HG02610 (cell line): ENCODE measurements at regions not wholly inside any gene's neighbourhood (a gene's known extent, or its start where the extent isn't known, plus 50 kb on each side); places are given as distances from the start of the nearest gene placed in this dataset.
A peak's percentile ranks its signal among the peaks of the same experiment; 100 is the strongest.

ENCODE experiments used
- ATAC-seq: cut with Tn5 transposase; IDR thresholded peaks from one replicate; pipeline ENCODE4 v1.9.1; 2021; ENCODE audit warnings: mild to moderate bottlenecking, moderate library complexity; ENCODE audit not compliant: unreplicated experiment

DNA sequence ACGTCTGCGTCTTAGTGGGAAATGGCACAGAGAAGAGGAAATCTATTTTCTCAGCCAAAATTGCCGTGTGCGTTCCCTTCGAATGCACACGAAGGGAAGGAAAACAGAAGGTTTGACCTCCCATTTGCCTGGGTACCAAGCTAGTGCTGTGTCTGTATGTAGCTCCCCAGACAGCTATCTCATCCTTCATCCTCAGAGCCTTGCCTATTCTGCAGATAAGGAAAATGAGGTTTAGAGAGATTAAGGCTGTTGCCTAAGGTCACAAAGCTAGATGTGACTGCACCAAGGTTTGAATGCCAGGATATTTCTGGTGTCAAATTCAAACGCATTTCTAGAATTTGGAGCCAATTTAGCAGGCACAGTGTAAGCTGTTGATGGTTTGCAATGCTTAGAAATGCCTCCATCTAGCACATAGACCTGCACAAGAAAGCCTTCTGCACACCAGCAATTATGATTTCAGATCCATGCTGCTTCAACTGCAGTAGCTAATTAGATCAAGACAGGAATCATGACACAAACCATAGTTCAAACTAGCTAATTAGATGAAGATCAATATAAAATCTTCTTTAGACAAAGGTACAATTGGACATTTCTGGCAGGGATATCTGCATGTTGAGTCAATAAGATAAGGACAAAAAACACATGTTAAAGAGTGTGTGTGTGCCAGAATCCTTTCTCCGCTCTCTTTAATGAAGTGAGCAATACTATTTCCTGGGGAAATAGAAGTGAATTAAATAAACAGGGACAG, 115.1 kb downstream of the CMPK2 start:
- ATAC-seq, result no peak

DNA sequence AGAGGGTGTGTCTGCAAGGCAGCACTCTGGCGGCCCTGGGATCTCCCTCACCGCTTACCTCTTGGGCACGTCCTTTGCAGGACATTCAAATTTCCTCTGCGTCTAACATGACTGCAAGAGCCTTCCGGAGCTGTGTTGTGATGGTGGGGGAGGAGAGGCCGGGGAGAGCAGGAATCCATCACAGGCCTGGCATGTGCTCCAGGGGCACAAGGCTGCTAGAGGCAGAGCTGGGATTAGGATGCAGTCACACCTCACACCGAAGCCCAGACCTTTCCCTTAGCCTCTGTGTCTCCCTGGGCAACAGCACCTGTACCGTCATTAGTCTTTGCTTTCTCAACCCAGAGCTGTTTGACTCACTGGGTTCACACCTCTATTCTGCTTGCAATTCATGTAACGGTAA, 111.3 kb downstream of the CMPK2 start:
- ATAC-seq, result no peak

DNA sequence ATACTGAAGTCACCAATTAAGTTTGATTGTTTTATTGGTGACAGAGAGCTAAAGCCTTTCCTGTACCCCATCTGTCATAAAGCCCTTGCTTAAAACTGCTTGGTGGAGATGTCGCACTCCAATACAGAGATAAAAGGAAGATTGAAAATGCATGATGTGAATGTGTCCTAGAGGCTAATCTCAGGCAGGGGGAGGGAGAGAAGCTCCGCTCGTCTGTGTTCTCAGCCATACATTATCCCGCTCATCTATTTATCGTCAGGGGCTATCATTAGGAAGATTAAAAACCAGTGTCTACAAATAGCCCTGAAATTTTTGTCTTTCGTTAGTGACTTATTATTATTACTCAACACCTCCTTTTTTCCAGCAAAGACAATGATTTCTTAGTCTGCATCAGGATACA, 110.3 kb downstream of the CMPK2 start:
- no peak for ATAC-seq

DNA sequence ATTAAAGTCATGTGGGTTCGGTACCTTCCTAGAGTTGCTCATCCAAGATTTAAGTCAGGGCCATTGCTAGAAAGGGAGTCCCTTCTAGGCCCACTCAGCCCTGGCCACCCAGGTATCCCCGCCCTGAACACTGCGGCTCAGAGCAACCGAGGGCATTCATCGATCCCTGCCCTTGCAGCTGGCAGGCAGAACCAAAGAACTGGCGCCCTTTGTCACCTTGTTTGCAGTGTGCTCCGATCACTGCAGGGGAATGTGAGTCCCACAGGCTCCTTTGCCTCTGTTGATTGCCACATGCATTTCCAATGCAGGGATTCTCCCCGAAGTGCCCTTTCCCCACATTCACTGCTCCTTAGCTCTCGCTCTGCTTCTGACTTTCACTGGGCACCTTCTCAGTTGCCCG, 108.5 kb downstream of the CMPK2 start:
- no peak for ATAC-seq

DNA sequence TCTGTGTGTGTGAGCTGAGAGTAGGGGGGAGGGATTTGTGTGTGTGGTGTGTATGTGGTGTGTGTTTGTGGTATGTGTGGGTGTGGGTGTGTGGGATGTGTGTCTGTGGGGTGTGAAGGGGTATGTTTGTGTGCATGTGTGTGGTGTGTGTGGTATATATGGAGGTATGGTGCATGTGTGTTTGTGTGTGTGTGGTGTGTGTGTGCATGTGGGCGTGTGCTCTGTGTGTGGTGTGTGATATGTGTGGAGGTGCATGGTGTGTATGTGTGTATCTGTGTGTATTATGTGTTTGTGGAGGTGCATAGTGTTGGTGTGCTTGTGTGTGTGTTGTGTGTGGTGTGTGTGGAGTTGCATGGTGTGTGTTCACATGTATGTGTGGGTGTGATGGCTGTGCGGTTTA, 106.0 kb downstream of the CMPK2 start:
- no peak for ATAC-seq

DNA sequence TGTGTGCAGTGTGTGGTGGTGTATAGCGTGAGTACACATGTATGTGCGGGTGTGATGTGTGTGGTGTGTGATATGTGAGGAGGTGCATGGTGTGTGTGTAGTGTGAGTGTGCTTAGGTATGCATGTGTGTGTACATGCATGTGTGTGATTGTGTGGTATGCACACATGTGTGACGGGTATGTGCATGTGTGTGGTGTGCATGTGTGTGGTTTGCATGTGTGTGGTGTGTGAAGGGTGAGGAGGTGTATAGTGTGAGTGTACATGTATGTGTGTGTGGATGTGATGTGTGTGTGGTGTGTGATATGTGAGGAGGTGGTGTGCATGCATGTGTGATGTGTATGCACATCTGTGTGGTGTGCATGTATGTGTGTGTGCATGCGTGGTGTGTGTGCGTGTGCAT, 105.6 kb downstream of the CMPK2 start:
- no peak for ATAC-seq

DNA sequence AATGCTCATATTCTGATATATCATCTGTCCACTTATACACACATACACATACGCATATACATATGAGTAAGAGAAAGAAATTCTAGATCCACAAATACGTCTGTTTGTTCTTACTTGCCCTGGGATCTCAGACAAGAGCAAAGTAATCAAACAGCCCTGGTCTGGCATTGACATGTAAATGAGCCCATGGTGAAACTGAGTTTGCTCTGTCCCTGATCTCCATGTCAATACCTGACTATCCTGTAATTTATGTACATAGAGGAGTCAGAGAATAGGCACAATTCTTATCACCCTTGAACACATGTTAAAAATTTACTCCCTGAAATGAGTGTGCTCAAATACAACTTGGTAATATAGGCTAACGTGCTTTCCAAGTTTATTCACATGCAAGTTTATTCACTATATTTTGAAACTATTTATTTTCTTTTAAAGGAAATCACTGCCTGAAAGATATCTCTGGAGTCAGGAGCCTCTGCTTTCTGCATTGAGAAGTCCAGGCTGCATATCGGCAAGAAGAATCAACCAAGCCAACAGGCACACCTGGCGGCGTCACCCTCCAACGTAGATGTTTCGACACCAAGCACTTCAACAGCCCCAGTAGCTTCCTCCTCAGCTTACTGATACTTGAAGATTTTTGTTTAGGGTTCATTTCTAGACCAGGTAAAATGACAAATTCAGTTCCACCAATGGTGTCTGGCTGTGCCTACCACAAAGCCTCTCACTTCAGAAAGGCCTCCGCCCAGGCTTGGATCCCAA, 100.6 kb downstream of the CMPK2 start:
- ATAC-seq, result no peak

DNA sequence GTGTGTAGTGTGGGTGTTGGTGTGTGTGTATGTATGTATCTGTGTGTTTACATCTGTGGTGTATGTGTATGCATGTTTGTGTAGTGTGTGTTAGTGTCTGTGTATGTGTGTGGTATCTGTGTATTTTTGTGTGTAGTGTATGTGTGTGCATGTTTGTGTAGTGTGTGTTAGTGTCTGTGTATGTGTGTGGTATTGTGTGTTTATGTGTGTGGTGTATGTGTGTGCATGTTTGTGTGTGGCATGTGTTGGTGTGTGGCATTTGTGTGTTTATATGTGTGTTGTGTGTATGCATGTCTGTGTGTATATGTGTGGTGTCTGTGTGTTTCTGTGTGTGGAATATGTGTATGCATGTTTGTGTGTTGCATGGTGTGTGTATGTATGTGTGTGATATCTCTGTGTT, 96.4 kb downstream of the CMPK2 start:
- no peak for ATAC-seq

DNA sequence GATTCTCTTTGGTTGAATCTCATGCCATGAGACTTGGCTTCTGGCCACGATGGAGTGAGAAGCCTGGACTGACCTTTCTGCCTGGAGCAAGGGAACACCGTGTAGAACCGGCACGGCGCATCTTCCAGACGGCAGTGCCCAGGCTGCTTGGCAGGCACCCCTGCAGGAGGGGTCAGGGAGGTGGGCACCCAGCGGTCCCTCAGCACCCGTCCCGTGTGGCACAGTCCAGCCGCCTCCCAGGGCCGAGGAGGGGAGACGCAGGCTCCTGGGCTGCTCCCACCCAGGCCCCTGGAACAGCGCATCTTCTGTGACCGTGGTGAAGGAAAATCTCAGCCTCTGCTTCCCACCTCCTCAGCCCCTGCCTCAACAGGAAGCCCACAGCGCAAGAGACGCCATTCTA, 95.7 kb downstream of the CMPK2 start:
- ATAC-seq, result no peak

DNA sequence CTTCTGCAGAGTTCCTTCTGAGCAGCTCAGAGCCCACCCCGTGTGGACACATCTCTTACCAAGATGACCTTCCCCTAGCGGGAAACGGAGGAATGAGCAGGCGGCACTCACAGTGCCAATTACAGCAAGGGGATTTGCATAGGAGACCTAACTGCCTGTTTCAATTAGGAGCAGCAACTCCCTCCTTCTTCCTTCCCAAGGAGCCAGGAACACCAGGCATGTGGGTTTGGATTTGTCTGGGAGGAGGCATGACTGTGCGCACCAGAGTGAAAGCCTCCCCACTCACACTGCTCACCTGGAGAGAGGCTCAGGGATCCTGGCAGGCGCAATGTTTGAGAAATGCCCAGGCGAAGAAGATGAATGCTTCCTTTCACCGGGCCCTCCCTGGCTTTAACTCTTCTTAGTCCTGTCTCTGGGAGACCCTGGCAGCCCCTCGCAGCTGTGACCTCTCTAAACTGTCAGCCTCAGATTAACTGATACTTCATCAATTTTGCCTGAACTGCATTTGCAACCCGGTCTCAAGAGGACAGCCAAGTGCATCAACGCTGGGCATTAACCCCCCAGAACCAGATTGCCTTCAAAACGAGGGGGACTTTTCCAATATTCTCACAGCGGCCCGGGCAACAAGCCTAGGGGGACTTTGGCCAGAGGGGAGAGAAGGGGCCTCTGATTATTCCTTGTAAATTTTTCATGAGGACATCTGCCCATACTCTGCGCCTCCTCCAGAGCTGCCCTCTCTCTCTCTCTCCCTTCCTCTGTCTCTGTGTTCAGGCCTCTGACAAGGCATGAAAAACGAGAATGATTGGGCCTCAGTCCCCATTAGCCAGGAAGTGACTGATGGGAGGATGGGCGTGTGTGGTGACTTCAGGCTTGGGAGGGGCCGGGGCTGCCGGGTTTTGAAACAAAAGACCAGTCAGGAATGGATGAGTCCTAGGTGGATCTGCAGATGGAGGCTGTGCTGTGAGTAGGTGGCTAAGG, 93.8 kb downstream of the CMPK2 start:
- no peak for ATAC-seq

DNA sequence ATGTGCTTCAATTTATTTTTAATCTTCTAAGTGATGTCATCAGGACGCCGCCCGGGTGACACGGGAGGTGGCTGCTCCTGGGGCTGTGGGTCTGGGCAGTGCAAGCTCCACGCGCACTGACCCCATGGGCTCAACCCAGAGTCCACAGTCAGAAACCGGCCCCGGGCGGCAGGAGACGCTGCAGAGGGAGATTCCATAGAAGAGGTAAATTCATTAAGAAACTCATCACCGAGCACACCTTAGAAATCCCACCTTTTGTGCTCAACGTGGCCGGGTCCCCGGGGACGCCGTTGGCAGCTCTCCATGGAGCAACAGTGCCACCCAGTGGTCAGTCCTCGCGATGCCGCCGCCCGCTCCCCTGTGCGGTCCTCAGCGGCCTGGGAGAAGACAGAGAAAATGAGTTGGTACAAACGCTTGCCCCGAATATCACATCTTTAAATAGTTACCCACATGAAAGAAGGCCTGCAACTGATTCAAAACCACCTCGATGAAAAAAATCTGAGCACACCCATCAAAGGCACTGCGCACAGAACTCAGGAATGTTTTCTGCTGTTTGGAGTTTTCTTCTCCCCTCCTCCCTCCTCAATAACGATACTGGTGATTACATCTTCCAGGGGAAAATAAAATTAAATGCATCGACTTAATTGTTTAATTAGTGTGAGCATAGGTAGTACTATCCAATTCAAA, 92.6 kb downstream of the CMPK2 start:
- peak; percentile 90 for ATAC-seq

DNA sequence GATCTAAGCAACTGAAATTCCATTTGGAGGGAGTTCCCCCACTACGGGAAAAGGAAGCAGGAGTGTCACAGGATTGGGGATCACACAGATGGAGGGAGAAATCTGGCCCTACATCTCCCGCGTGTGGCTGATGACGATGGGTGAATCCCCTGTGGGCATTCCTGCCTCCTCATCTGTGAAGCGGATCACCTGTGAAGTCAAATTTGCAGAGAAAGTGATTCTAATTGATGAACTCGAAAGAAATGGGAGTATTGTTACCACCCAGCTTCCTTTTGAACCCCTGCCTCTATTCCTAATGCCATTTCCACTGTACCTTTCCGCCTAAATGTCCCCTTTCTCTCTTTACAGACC, 92.0 kb downstream of the CMPK2 start:
- ATAC-seq, result no peak

DNA sequence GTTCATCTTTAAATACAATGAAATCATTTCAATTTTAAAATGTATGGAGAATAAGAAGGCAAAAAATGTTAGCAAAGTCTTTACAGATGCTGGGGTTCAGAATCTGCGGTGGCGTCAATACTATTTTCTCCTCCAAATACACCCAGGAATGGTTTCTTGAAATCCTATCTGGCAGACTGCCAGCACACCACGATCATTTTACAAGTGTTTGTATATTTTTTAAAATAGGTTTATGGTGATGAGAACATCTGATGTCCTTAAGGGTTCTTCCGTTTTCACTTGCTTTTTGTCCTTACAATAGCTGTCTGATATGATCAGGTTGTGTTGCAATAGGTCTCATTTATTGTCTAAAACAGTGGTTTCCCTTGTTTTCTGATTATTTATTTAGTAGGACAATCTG, 89.6 kb downstream of the CMPK2 start:
- no peak for ATAC-seq

DNA sequence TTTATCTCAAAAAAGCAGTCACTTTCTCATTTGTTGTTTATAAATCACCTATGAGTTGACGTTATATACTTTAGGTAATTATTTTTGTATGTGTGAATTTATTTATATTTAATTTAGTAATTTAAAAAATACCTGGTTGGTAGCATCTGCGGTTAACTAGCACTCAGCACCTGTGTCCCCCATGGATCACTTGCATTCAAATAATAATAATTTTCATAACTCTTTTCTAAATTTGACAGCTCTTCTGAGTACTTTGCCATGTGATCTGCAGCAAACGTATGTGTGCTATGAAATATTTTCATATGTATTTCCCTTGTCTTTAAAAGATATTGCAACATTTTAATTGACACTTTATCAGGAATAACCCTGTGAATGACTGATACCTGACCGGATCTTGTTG, 88.1 kb downstream of the CMPK2 start:
- ATAC-seq, result no peak

DNA sequence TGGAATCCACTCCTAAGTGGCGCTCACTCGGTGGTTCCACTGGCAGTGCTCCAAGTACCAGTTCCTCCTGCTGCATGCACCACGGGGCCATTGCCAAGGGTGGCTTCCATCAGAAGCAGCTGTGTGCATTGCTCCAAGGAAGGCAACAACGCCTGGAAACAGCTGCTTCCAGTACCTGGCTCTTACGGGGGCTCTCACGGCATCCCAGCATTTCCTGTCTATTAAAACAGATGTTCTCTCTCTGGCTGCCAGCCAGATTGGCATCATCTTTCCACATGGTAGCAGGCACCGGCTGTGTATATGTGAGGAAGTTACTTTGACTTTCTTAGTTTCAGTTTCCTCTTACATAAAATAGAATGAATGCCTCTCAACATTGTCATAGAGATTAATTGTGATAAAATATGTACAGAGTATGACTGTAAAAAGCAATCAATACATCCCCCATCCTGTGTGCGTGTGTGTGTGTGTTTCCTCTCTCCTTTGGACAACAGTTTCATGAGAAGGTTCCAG, 84.9 kb downstream of the CMPK2 start:
- ATAC-seq, result peak; percentile 75

DNA sequence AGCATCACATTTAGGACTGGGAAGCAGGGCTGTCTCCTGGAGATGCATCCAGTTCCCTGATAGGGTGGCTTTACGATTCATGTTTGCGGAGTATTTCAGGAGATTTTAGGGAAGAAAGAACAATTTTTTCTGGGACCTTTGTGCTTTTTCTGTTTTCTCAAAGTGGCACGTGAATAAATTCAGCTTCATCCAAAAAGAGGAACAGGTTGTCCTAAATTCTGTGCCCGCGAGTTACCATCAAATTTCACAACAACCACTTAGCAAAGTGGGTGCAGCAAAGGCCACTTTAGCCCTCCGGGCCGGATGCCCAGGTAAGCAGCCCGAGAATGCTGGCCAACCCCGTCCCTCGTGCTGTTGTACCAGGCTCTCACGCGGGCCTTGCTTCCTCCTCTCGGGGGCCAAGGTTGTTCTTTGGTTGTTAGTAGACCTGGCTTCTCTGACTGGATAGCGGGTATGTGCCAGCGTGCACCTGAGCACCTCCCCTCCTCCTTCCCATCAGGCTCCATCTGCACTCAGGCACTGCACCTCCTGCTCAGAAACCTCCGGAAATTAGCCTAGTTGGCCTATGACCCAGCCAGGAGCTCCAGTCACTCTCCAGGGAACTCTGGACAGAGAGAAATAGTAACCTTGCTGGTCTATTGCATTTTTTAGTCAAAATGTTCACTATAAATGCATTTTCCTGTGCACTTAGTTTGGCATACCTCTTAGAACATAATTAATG, 83.0 kb downstream of the CMPK2 start:
- ATAC-seq, result no peak

DNA sequence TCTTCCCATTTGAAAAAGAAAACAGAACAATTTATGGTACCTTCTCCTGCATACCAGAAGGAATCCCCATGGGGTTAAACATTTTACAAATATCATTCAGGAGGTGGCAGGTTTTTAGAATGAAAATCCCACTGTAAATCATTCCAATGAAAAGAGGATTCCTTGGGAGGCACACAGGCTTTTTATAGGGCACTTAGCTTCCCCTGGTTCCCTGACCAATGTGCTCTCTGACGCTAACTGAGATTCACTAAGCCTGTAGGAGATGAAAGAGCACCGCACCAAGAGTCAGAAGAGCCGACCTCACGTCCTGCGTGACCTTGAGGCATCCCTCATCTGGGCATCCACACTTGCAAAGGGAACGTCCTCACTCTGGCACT, 82.5 kb downstream of the CMPK2 start:
- ATAC-seq, result no peak

DNA sequence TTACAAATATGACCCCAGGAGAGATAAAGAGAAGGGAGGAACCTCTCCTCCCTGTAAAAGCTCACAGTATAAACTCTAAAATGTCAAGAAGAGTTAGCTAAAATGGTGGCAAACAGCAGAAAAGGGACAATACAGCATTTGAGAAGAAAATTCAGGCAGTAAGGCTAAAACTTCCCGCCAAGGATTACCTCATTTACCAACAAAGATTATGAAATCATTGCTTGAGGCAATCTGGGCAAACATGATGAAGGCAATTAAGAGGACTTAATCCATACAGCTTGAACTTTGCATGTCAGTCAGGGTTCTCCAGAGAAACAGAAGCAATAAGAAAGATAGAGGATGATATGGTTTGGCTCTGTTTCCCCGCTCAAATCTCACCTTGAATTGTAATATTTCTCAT, 81.4 kb downstream of the CMPK2 start:
- no peak for ATAC-seq

DNA sequence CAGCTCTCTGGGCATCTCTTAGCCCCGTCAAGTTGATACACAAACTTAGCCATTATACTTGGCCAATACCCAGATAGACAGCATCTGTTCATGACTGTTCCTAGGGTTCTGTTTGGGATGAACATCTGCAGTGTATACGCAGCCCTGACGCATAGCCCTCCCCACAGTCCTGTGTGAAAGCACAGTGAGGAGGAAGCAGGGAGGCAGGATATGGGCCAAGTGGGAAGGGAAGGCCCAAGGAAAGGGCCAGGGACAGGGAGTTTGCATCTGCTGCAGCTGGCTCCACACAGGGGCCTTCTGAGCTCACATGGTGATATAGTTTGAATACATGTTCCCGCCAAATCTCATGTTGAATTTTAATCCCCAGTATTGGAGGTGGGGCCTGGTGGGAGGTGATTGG, 80.2 kb downstream of the CMPK2 start:
- ATAC-seq, result no peak

DNA sequence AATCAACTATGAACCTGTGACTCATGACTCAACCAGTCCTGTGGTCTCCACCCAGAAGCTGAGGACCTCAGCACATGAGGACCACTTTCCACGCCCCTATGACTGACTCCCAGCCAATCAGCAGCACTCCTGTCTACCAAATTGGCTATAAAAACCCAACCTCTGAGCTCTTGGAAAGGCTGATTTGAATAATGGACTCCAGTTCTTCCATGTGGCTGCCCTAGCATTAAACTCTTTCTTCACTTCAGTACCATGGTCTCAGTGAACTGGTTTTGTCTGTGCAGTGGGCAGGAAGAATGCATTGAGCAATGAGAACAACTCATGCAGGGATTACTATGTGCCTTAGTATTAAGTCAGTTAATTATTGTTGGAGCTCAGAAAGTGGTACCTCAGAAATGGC, 78.3 kb downstream of the CMPK2 start:
- no peak for ATAC-seq
